ENCODE measurements at regions not wholly inside any gene's neighbourhood (a gene's known extent, or its start where the extent isn't known, plus 50 kb on each side); places are given as distances from the start of the nearest gene placed in this dataset.
"Not testable (repeated sequence)": the region's sequence is repeated elsewhere in the genome, so short reads cannot be mapped to it uniquely, and the experiment has no call there.

GRCh38 chr1:146672608-146673007 lies 265.5 kb upstream of the NBPF12 start:
- TF ChIP-seq JUN (IDR thresholded peaks at IDR 0.05; ENCODE audit: borderline replicate concordance, insufficient read depth, insufficient read length, low read depth); POLR2A (IDR thresholded peaks at IDR 0.05; ENCODE audit: low read depth, low read length); MAX (IDR thresholded peaks at IDR 0.05; ENCODE audit: insufficient read depth, insufficient read length): not testable (repeated sequence)
- TF ChIP-seq, protein P1, sequence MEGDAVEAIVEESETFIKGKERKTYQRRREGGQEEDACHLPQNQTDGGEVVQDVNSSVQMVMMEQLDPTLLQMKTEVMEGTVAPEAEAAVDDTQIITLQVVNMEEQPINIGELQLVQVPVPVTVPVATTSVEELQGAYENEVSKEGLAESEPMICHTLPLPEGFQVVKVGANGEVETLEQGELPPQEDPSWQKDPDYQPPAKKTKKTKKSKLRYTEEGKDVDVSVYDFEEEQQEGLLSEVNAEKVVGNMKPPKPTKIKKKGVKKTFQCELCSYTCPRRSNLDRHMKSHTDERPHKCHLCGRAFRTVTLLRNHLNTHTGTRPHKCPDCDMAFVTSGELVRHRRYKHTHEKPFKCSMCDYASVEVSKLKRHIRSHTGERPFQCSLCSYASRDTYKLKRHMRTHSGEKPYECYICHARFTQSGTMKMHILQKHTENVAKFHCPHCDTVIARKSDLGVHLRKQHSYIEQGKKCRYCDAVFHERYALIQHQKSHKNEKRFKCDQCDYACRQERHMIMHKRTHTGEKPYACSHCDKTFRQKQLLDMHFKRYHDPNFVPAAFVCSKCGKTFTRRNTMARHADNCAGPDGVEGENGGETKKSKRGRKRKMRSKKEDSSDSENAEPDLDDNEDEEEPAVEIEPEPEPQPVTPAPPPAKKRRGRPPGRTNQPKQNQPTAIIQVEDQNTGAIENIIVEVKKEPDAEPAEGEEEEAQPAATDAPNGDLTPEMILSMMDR (IDR thresholded peaks at IDR 0.05; ENCODE audit: extremely low read depth in 1 of 2, insufficient read depth in 1 of 2, low read depth in 1 of 2, low read length in 2 of 2), result not testable (repeated sequence)
